Fibroblast of skin of back (primary cell): ENCODE measurements at regions not wholly inside any gene's neighbourhood (a gene's known extent, or its start where the extent isn't known, plus 50 kb on each side); places are given as distances from the start of the nearest gene placed in this dataset.

ENCODE experiments used
- DNase-seq: peaks from one replicate; pipeline ENCODE4 v3.0.0-alpha.2; 2013

GRCh38 chr4:156495091-156495490 is 476.5 kb downstream of the PDGFC start:
- DNase-seq = no peak

GRCh38 chr4:156493858-156494257 is 477.7 kb downstream of the PDGFC start:
- no peak for DNase-seq

GRCh38 chr4:156487107-156487506 is 484.5 kb downstream of the PDGFC start:
- no peak for DNase-seq

GRCh38 chr4:156481845-156482244 is 489.8 kb downstream of the PDGFC start:
- DNase-seq = no peak

GRCh38 chr4:156477636-156478035 is 494.0 kb downstream of the PDGFC start:
- no peak for DNase-seq

GRCh38 chr4:156476359-156476758 is 495.2 kb downstream of the PDGFC start:
- peak; percentile 99 for DNase-seq

DNA sequence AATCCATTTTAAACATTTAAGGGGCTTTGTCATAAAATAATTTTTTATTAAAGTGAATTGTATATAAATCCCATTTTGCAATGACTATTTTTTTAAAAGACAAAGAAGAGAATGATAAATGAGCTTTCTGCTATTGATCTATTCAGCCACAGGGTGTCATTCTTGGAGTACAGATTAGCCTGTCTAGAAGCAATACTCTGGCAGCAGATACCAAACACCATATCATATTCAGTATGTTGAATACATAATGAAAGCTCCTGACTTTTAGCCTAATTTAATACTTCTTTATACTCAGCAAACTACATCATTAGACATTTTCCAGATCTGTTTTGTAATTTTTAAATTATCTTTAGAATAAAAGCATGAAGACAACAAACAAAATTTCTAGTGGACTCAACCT is 496.3 kb downstream of the PDGFC start:
- DNase-seq = peak; percentile 74

- DNase-seq = no peak
Measured at GRCh38 chr4:156473151-156473550, 498.4 kb downstream of the PDGFC start.

DNA sequence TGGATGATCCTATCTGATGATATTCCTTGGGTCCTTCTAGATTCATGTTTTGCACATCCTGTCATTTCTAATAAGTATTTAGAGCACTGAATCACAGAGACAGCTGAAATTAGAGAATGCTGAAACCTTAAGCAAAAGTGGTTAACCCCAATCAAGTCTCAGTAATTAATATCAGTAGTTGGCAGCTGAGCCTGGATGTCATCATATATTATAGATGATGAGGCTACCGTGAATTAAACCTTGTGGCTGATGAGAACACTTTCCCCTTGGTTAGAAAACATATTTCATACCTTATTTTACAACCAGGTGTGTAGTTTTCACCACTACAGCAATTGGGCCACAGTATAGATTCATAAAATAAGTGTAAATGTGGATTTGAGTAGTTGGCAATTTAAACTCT is 499.0 kb downstream of the PDGFC start:
- DNase-seq = no peak

DNA sequence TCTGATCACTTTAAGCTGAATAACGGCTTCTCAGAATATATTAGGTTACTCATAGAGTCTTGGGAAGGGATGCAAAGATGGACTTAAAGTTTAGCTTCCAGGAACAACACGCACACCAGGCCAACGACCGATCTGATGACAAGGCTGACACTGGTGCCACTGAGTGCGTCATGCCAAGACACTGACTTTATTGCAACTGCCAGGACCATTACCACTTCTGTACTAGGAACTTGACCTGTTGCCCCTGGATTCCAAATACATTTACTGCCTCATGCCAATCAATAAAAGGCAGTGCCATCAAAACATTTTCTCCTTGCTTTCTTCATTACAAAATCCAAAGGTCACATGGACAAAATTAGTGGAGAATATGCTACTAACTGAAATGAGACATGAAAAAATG is 505.9 kb upstream of the CTSO start:
- DNase-seq = no peak

GRCh38 chr4:156456830-156457229 is 503.2 kb upstream of the CTSO start:
- no peak for DNase-seq

- DNase-seq = no peak
Measured at GRCh38 chr4:156443488-156443887, 489.8 kb upstream of the CTSO start.

DNA sequence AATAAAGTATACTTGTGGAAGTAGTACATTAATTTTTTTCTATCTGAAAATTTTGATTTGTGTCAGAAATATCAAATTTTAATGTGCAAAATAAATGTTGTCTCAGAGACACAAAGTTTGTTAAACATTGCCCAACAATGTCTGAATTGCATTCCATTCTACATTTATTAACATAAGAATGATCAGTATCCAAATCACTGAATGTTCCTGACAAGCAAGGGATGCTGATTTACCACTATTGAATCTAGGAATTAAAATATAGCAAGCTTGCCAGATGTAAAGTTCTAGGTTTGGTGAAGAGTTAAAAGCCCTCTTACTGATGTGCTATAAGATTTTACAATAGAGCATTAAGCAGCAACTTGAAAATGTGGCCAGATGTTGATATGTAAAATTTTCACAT is 489.2 kb upstream of the CTSO start:
- DNase-seq = no peak

DNA sequence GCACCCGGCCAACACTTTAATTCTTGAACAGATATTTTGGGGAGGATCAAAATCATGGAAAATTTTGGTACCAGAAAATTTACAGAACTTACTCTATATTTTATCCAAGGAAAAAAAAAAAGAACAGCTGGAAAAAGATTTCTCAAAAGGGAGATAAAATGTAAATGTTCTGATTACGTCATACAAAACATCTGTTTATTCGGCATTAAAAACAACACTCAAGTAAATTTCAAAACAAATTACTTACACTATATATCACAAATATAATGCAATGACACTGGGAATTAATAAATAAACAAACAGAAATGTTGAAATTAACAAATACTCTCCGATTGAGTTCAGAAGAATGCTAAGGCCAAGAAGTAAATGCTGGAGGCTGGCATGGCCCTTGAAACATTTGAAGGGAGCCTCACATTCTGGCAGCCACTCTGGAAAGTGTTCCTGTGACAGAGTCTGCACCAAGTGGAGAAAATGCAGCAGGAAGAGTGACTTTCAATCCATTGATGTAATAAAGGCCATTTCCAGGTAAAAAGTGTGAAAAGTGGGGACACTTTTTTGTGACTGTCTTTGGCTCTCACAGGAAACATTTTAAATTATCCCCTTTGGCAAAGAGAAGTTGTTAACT is 486.0 kb upstream of the CTSO start:
- DNase-seq = no peak

DNA sequence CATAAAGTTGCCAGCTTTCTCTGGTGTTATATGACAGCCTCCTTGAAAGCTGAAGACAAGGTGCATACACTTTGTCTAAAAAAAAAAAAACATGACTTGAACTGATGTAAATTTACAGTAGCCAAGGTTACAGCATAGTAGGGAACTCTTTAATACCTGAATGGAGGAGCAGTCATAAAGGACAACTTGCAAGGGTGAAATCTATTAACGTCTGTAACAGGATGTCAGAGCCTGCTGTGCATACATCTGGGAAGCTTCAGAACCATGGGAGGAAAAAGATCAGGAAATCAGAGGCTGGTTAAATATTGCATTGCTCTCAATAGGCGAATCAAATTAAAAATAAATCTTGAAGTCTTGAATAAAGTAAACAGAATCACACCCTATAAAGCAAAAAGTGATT is 484.0 kb upstream of the CTSO start:
- no peak for DNase-seq

DNA sequence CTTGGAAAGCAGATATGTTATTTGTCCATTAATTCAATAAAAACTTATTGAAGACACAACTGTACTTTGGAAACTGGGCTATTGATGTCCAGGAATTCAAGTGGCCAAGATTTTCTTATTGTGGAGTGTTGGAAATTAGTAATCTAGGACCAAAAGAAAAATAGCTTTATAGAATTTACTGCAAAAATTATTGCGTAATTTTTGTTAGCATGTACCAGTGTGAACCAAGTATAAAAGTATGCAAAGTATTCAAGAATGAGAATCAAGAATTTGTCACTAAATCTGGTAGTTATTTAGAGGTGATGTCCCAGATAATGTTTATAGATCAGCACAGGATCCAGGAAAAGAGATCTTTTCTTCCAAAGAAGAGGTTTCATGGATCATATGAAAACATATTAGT is 468.9 kb upstream of the CTSO start:
- peak; percentile 7 for DNase-seq

GRCh38 chr4:156420623-156421022 is 467.0 kb upstream of the CTSO start:
- DNase-seq = peak; percentile 4

GRCh38 chr4:156419080-156419685 is 465.5 kb upstream of the CTSO start:
- DNase-seq = no peak

- no peak for DNase-seq
Measured at GRCh38 chr4:156414406-156414805, 460.7 kb upstream of the CTSO start.

- no peak for DNase-seq
Measured at GRCh38 chr4:156413239-156414135, 459.8 kb upstream of the CTSO start.

- no peak for DNase-seq
Measured at GRCh38 chr4:156411531-156411930, 457.9 kb upstream of the CTSO start.

DNA sequence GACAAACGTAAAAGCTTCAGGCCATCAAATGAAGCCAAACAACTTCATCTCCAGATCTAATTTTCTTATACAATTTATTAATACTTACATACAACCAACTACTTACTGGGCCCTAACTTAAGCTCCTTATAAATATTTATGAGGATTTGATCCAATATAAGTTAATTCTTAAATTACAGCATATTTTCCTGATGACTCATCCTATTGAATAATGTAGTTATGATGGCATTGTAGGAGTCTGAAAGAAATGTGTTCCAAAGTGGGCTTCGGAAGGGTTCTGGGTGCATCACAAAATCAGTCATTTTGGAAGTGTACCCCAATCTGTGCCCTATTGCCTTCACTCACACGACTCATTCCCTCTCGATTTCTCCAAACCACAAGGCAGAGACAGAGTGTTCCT is 455.1 kb upstream of the CTSO start:
- peak; percentile 13 for DNase-seq

DNA sequence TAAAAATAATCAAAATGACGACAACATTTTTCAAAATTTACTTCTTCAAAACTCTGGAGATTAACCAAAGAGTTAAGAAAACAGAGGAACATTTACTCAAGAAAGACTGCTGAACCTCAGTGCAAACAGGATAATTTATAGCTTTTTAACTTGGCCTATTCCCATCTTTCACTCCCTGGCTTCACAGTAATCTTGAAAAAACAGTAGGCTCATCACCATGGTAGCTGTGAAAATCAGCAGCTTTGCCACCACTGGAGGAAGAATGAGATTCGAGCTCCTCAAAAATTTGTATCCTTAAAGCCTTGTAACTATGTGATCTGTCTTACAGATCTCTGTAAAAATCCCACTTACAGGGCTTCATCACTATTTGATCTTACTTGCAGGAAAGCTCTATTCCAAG is 447.7 kb upstream of the CTSO start:
- no peak for DNase-seq

- DNase-seq = no peak
Measured at GRCh38 chr4:156396534-156396933, 442.9 kb upstream of the CTSO start.
